ENCODE measurements at regions not wholly inside any gene's neighbourhood (a gene's known extent, or its start where the extent isn't known, plus 50 kb on each side); places are given as distances from the start of the nearest gene placed in this dataset.

DNA sequence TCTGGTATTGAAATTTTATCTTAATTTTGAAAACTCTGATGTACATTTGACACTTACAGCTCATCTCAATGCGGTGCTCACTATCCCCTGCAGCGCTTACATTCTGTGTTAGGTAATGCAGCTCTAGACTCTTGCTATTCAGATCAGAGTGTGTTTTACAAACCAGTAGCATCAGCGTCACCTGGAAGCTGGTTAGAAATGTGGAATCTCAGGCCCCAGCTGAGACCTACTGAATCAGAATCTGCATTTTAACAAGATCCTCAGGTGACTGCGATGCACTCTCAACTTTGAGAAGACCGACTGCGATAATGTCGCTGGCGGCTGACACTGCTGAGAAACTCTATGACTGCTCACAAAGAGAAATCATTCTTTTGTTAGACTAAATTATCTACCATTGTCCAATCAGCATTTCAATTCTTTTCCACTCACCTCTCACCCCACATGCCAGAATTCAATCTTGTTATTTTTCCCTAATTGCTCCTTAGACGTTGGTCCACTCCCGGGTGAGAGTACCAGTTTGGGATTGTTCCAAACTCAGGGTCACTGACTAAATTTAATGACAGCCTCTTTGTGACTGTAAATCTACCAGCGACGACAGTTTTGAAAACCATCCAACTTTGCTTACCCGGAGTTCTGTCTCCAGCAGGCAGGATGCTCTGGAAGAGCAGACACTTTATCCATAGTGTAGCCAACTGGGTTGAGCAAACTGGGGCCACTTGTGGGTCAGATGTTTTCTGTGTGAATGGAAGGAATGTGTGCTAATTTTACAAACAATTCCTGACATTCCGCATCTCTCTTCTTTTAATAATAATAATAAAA is 140.1 kb upstream of the BTBD3 start:
- DNase-seq (ENCODE audit: low read depth in 2 of 2) = no peak

DNA sequence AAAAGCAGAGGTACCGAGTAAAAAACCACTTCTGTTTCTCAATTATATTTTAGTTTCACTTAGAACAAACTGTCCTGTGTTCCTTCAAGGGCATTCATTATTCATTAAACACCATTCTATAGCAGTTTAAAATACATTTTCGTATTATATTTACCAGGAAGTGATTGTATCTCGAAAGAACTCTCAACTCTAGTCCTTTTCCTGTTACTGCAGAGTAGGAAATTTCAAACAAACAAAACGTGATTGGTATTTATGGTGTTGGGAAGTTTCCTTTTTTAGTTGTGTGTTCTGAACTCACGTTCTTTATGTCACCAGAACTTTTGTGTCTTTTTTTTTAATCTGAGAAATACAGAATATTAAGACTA is 139.5 kb upstream of the BTBD3 start:
- no peak for DNase-seq (ENCODE audit: low read depth in 2 of 2)

DNA sequence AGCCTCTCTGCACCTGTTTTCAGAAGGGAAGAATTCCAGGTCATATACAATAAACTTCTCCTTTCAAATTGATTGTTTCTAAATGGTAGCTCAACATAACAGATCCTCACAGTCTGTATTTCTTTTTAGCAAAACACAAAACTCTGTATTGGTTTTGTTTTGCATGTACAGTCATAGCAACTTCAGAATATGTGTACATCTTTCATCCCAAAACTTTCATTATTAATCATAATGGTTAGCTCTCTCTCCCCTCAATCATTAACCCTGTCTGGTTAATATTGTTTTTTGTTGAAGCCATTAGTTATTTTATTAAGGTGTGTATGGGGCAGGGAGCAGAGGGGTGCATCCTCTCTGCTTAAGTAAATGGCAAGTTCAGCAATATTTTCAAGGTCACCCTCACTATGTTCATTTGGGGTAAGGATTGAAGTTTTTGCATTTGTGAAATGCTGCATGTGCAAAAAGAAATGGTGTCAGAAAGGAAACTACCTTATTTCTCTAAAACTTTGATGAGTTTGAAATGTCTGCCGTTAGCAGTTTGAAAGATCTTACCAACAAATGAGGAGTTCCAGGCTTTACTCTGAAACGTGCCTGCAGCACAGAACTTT is 136.8 kb upstream of the BTBD3 start:
- DNase-seq (ENCODE audit: low read depth in 2 of 2) = no peak

DNA sequence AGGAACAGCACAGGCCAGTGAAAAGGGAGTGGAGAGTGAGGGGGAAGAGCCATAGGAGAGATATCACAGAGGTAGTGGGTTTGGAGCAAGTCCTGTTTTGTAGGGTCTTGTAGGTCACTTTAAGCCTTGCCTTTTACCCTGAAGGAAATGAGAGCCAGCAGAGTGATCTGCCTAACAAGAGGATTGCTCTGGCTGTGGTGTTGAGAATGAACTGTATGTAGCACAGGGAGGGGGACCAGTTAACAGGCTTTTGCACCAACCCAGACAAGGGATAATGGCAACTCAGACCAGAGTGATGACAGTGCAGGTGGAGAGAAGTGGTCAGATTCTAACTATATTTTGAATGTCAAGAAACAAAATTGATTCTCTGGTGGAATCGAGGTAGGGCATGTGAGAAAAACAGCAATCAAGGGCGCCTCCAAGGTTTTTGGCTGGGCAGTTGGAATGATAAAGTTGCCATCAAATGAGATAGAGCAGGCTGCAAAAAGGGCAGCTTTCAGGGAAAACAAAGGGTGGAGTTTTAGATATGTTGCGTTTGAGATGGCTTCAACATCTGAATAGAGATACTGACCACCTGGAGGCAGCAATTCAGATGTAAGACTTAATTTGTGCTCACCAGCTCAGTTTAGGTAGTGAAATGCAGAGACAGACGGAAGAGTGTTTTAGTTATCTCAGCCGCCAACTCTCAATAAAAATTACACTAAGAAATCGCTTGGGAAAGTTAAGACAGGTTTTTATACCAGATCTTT is 134.4 kb upstream of the BTBD3 start:
- DNase-seq (ENCODE audit: low read depth in 2 of 2) = no peak

DNA sequence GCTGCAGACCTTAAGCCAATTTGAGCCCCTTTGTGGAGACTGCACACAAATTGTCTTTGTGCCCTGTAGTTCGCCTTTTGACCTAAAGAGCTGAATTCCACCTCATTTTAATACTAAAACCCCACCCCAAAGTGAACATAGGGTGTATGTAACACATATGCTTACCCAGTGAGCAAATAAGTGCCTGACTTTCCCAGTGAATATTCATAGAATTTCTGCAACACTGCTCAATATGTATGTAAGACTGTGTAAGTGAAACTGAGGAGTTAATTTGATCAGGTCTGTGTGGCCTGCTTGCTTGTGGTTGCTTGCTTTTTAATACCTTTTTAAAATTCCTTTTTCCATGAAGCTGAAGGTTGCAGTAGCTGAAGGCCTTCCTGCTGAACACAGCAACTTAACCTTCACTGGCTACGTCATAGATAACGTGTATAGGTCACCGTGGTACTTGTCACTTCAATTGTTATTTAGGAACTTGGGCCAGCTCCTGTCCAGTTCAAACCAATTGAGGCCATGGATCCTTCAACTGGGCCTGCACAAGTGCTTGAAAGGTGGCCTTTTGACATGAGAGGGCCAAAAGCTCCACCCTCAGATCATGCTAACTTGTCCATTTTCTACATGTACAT is 131.7 kb upstream of the BTBD3 start:
- no peak for DNase-seq (ENCODE audit: low read depth in 2 of 2)

DNA sequence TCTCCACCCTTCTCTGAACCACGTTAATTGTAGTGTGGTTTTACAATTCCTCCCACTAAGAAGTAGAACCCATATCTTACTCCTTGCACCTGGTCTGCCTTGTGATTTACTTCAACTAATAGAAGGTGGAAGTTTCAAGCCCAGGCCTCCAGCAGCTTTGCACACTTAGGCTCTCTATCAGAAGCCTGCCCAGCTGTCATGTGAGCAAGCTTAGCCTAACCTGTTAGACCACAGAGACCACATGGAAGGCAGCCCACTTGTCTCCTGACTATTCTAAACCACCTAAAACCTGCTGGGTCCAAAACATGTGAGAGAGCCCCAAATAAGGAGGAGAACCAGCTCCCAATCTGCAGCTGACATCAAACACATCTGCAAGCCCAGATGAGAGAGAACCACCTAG is 127.6 kb upstream of the BTBD3 start:
- DNase-seq (ENCODE audit: low read depth in 2 of 2) = no peak

DNA sequence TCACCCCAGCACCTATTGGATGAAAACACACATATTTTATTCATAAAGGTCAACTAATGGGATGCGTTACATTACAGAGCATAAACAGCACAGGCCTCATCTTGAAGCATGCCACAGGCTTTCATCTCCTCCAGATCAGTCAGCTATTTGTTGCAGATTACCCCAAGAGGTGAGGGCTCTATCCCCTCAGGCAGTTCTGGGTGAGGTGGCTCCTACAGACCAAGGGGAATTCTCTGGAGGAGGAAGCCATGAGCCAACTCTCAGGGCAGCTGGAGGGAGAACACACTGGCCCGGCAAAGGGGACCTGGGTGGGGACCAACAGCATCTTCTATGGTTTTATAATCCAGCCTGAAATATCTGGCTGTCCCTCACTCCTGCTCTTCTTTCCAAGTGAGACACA is 126.4 kb upstream of the BTBD3 start:
- no peak for DNase-seq (ENCODE audit: low read depth in 2 of 2)

DNA sequence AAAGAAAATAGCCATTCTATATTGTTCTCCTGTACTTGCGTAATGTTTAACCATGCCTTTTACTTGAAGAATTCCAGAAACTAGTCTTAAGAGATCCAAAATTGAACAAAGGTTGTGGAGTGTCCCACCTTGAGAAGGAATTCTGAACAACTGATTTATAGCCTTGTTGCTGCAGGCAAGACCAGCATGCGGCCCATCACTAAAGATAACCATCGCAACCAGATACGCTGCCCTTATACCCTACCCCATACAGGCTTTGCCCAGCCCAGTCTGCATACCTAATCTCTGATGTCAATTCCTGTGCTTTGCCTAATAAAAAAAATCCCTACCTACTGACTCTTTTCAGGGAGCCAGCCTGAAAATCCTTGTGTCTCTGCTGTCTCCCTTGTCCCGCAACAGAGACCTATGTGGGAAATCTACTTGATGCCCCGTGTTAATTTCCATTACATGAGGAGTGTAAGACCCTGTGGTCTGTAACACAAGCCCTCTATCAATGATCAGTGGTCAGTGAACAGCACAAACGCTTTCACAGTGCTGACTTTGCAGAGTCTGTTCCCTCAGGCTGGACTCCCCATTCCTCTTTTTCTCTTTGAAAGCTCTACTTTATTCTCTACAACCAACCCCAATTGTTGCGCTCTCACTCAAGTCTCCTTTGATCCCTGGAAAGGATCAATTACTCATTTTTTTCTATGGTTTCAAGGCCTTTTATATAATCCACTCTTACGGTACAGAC is 125.7 kb upstream of the BTBD3 start:
- no peak for DNase-seq (ENCODE audit: low read depth in 2 of 2)

DNA sequence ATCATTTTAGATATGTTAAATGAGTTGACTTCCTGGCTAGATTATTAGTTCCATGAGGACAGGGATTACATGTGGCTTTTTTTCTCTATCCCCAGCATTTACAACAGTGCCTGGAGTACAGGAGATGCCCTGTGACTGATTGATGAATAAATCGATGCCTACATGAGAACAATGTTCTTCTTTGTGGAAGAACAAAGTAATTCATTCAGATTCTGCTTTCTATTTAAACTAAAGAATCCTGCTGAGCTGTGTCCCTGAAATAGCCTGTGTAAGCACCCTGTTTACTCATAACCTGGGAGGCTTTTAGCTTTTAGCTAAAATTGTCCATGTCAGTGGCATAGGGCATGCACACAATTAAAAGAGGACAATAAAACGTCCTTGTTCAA is 125.1 kb upstream of the BTBD3 start:
- DNase-seq (ENCODE audit: low read depth in 2 of 2) = no peak

DNA sequence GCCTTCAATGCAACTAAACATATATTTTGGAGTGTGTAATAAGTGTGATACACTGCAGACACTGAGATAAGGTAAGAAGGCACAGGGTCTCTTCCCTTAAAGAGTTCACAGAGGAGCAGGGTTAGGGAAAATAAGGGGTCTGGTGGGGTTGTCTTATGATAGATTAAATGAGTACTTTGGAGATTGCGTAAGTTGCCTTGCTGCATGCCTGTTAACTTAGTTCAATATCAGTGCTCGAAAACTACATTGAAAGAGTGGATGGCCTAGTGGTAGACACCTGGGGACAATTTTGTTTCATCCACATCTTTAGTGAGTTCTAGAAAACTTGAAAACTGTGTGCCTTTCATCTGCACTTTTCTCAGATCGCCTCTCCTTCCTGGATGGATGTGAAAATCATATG is 123.2 kb upstream of the BTBD3 start:
- DNase-seq (ENCODE audit: low read depth in 2 of 2) = no peak

DNA sequence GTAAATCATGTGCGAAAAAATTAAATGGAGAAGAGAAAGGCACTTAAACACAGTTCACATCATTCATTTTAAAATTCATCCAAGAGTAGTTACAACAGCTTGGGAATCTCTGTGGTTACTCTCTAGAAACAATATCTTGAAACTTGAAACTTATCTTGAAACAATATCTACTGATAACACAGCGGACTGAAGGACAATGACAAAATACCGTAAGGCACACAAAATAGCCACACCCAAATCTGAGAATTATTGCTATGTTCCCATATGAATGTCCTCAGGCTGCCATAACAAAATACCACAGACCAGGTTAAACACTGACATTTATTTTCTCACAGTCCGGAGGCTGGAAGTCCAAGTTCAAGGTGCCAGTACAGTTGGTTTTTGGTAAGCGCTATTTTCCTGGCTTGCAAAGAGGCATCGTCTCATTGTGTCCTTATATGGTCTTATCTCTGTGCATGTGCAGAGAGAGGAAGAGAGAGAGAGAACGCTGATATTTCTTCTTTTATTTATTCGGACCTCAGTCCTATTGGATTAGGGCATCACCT is 122.5 kb upstream of the BTBD3 start:
- no peak for DNase-seq (ENCODE audit: low read depth in 2 of 2)

DNA sequence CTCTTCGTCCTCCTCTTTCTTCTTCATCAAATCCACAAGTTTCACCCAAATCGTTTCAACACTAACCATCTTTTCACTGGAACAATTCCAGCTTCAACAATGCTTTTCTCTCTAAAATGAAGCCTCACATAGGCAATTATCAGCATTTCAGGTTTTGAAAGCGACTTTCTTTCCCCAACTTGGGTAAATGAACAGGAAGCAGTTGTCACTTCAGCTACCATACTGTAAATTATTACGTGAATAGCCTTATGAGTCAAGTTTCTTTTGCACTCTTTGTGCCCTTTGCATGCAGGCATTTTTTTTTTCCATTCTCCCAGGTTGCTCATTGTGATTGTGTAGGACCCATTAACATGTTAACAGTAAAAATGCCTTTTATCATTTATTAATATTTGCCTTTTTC is 121.7 kb upstream of the BTBD3 start:
- no peak for DNase-seq (ENCODE audit: low read depth in 2 of 2)

DNA sequence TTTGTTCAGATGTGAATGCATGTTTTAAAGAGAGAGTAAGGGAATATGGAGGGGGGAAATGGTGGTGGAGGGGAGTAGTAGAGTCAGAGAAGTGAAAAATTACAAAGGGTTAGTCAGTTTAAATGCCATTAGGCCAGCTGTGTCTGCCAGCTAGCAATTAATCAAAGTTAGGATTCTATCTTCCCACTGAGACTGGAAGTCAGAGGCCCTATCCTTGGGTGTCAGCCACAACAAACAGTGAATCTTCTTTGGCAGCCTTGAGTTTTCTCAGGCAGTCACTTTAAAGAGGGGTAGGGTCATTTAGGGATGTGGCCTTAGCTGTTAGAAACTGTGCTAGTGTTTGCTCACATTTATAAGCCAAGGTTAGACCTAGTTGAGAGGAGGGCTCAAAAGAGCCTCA is 120.5 kb upstream of the BTBD3 start:
- DNase-seq (ENCODE audit: low read depth in 2 of 2) = no peak

DNA sequence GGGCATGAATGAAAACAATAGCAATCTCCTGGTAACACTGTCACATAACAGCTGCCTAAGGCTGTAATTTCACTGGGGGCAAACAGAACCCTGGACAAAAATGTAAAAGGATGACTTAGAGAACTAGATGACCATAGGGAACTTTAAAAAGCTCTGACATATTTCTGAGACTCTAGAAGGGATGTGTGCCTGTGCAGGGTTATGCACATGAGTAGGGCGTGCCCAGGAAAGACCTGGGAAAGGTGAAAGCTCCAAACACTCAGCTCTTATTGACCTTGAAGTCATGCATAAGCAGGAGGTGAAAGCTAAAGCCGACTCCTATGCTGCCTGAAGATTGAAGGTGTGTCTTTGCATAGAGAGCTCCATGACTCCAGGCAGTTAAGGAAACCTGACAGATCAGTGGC is 118.4 kb upstream of the BTBD3 start:
- DNase-seq (ENCODE audit: low read depth in 2 of 2) = no peak

DNA sequence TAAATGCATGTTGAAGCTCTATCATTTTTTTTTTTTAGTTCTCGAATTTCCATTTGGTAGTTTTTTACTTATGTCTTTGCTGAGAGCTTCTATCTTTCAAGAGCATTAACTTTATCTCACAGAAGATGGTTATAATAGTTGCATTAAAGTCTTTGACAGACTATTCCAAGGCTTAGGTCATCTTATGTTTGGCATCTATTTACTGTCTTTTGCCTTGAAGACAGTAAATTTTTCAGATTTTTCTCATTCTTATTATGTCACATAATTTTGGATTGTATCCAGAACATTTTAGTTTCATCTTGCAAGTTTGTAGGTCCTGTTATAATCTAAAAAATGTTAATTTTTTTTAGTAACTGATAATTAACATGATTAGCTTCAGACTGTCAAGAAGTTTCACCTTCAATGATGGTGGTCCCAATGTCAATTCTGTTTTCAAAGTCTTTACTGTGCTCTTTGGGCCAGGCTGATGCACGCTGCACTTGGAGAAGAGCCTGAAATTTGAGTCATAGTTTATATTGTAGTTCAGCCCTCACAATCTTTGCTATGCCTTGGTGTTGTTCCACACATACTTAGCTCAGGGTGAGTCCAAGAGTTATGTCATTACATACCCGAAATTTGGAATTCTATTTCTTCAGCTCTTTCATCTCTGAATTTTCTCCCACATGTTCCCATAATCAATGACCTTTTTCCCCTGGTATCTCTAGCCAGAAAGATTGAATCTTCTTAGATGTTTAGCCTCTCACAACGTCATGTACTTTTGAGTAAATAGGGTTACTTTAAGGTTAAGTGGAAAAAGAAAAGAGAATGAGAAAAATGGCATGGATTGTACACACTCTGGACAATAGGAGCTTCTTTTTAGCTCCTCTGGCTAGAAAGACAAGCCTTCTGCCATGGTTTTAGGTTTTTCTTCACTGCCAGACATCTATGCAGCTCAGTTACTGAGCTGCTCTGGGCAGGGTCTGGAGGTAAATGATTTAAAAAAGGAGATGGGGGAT is 110.3 kb upstream of the BTBD3 start:
- DNase-seq (ENCODE audit: low read depth in 2 of 2) = no peak

DNA sequence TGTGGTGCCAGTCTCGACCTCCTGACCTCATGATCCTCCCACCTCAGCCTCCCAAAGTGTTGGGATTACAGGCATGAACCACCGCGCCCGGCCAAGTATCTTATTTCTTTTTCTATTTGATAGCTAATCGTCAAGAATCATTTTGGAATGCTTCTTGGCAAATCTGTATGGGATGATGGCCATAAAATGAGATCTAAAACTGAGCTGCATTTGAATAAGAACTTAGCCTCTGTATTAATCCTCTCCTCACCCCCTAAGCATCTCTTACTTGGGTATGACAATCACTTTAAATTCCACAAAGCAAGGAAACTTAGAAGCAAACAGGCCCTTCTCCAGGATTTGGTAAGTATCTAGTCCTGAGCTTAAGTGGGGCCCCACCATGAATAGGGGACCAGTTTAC is 108.9 kb upstream of the BTBD3 start:
- DNase-seq (ENCODE audit: low read depth in 2 of 2) = no peak

DNA sequence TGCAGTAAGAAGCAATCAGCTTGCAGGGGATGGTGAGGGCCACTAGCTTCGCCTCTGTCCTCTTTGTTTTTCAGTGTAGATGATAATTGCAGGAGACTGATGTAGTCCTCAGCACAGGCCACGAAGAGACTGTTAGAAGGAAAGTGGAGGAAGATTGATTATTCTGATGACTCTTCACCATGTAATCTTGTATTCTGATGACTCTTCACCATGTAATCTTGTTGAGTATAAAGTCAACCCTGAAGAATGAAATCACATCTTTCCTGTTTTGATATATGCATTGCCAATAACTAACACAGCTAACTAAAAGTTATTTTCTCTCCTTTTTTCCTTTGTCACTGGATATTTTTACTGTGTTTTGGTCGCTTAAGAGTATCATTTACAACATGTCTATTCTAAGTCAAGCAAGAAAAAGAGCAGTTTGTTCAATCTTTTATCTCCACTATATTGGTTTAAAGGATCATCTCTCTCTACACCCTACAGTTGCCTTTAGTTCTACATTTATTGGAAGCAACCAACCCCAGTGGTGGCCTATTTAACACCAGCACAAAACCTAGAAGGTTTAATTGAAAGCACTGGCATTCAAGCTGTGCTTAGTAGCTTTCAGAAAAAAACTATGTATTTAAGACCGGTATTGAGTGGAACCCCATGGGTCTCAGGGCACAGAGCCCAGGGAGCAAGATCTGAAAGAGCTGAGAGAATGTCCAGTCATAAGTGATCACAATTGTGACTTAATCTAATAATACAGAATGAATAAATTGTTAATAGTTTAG is 107.2 kb upstream of the BTBD3 start:
- no peak for DNase-seq (ENCODE audit: low read depth in 2 of 2)

DNA sequence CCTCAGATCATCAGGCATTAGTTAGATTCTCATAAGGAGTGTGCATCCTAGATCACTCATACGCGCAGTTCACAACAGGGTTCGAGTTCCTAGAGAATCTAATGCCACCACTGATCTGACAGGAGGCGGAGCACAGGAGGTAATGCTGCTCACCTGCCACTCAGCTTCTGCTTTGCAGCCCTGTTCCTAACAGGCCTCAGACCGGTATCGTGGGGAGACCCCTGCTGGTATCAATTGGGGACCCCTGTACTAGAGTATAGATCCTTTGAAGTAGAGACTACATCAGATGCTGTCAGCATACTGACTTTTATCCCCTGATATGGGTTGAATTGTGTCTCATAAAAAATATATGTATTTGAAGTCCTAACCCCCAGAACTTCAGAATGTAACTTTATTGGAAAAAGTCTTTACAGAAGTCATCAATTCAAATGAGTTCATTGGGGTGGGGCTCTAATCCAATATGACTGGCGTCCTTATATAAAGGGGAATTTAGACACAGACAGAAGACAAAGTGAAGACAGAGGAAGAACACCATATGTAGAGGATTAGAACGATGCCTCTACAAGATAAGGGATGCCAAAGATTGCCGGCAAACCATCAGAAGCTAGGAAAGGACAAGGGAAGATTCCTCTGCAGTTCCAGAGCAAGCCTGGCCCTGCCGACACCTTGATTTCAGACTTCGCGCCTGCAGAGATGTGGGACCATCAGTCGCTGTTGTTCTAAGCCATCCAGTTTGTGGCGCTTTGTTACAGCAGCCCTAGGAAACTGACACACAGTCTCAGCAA is 104.4 kb upstream of the BTBD3 start:
- DNase-seq (ENCODE audit: low read depth in 2 of 2) = no peak

DNA sequence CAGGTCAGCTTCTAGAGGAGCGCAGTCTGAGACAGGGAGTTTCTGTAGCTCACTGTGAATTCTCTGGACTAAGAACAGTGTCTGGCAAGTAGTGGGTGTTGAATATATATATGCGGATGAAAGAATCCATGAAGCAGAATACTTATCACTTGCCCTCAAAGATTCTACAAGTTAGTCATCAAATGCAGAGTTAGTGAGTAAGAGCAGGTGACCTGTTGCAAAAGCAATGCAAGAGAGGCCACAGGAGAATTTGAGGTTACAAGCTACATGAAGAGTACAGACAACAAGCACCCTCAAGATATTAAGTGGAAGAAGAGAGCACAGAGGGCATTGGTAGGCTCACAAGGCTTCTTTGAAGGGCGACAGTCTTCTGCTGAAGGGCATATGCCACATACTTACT is 103.4 kb upstream of the BTBD3 start:
- no peak for DNase-seq (ENCODE audit: low read depth in 2 of 2)

Data from stimulated activated CD4-positive, alpha-beta T cell treated with anti-CD3 and anti-CD28 coated beads, Interleukin-15, amount 100 ng/mL, for 48 hours (primary cell).